HG02981 (cell line): ENCODE measurements at regions not wholly inside any gene's neighbourhood (a gene's known extent, or its start where the extent isn't known, plus 50 kb on each side); places are given as distances from the start of the nearest gene placed in this dataset.

ENCODE experiments used
- ATAC-seq: cut with Tn5 transposase; IDR thresholded peaks from one replicate; pipeline ENCODE4 v1.9.1; 2021; ENCODE audit warnings: mild to moderate bottlenecking, moderate library complexity; ENCODE audit not compliant: unreplicated experiment

- no peak for ATAC-seq
These were observed 112.0 kb upstream of the ISL1 start for GRCh38 chr5:51271261-51271660.

GRCh38 chr5:51273021-51273420, 110.2 kb upstream of the ISL1 start:
- no peak for ATAC-seq

- no peak for ATAC-seq
These were observed 109.4 kb upstream of the ISL1 start for GRCh38 chr5:51273871-51274270.

DNA sequence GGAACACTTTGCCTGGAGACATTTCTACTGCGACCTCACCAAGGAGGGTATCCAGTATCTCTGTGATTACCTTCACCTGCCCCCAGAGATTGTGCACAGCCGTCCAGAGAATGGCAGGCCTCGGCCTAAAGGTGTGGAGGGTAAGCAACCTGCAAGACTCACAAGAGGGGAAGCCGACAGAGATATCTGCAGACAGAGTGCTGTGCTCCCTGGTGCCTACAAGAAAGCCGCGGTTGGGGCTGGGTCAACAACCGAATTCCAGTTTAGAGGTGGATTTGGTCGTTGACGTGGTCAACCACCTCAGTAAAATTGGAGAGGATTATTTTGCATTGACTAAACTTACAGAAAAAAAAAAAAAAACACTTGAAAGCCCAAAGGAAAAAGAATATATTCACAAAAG, 107.8 kb upstream of the ISL1 start:
- no peak for ATAC-seq

- ATAC-seq, result no peak
These were observed 107.0 kb upstream of the ISL1 start for GRCh38 chr5:51276250-51276649.

GRCh38 chr5:51278539-51278938, 104.7 kb upstream of the ISL1 start:
- ATAC-seq, result no peak

DNA sequence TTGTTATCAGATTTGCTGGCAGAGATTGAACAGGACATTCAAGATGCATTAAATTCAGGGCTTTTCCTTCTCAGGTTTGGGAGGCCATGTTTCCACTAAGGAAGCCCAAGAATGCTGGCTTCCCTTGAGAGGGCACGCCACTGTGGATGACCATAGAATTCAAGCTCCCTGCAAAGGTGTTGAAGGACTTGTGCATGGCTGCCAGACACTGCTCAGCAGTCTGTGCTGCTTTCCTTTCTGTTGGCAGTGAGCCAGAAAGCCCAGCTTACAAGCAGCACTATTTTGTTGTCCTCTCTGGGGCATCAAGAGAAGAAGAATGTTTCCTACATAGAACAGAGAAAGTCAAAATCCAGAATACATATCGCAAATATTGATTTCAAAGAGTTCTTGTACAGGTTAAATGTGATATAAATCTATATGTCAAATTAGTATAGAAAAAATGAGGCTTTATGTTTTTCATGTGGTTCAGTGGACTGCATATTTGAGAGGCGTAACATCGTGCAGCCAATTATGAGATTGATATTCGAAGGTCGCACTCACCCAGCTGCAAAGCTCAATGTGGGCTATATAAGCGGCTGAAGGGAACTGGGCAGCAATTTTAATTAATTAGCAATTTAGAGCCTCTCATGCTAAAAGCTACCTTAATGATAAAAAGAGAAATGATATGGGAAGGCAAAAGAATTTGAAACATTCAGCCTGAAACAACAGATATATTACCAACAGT, 103.1 kb upstream of the ISL1 start:
- no peak for ATAC-seq

DNA sequence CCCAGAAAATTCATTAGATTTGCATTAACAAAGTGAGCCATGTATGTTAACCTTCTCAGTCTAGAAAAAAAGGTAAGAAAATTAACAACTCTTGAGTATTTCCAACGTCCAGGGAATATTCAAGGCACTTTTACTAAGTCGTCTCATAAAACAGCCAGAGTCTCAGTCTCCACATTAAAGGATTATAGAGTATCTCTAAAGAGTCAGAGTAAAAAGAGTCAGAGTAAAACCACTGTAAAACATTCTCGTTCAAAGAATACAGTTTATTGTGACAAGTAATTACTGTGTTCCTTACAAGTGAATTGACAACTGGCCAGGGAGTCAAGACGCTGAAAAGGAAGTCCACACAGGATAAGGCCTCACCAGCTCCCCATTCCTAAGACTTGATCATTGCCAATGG, 97.2 kb upstream of the ISL1 start:
- ATAC-seq, result no peak

GRCh38 chr5:51302343-51302742, 80.9 kb upstream of the ISL1 start:
- ATAC-seq, result no peak

GRCh38 chr5:51326844-51327243, 56.4 kb upstream of the ISL1 start:
- ATAC-seq, result no peak
